Glutamatergic neuron (in vitro differentiated cells): ENCODE measurements at regions not wholly inside any gene's neighbourhood (a gene's known extent, or its start where the extent isn't known, plus 50 kb on each side); places are given as distances from the start of the nearest gene placed in this dataset.

Source experiments
- DNase-seq: peaks from one replicate; pipeline ENCODE4 v3.0.0; 2022
- H3K27ac Mint-ChIP-seq: one replicate; pipeline ENCODE4 v1.8.0; 2020; ENCODE audit warnings: mild to moderate bottlenecking, mixed read lengths, inconsistent platforms; ENCODE audit not compliant: unreplicated experiment
- H3K27me3 Mint-ChIP-seq: one replicate; pipeline ENCODE4 v1.8.0; 2020; ENCODE audit warnings: mild to moderate bottlenecking, moderate library complexity, mixed read lengths, inconsistent platforms; ENCODE audit not compliant: unreplicated experiment
- H3K36me3 Mint-ChIP-seq: one replicate; pipeline ENCODE4 v1.8.0; 2020; ENCODE audit warnings: mild to moderate bottlenecking, mixed read lengths, inconsistent platforms; ENCODE audit not compliant: unreplicated experiment
- H3K4me1 Mint-ChIP-seq: one replicate; pipeline ENCODE4 v1.8.0; 2020; ENCODE audit warnings: mild to moderate bottlenecking, low read depth, mixed read lengths, inconsistent platforms; ENCODE audit not compliant: unreplicated experiment
- H3K4me3 Mint-ChIP-seq: one replicate; pipeline ENCODE4 v1.8.0; 2020; ENCODE audit warnings: mild to moderate bottlenecking, mixed read lengths, inconsistent platforms; ENCODE audit not compliant: unreplicated experiment
- H3K9me3 Mint-ChIP-seq: one replicate; pipeline ENCODE4 v1.8.0; 2020; ENCODE audit warnings: mild to moderate bottlenecking, moderate library complexity, mixed read lengths, inconsistent platforms; ENCODE audit not compliant: unreplicated experiment
- TF ChIP-seq, protein P1 (sequence below): fragments of 200-600 bp; sonication (generic); IDR thresholded peaks from one replicate; pipeline ENCODE4 v1.5.0; 2021; ENCODE audit not compliant: partially characterized antibody, unreplicated experiment

DNA sequence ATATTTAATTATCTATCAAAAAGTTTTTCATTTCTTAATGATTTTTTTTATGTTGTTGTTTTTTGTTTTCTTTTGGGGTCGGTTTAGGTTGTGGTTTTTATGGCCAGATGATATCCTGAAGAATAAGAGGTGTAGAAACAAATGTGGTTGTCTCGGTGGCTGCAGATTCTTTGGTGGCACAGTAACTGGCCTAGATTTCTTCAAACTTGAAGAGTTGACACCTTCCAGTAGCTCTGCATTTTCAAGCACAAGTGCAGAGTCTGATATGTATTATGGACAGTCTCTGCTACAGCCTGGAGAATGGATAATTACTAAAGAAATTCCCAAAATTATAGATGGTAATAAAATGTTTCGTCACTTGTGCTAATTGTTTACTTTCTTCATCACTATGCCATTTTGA is 82.6 kb downstream of the BLTP1 start:
- H3K9me3 Mint-ChIP-seq, result no peaks in the 10 kb centered on the region
- no peak overlapping the region for H3K27ac Mint-ChIP-seq
- H3K4me3 Mint-ChIP-seq, result no peak overlapping the region
- H3K27me3 Mint-ChIP-seq, result no peaks in the 10 kb centered on the region
- DNase-seq, result no peak
- TF ChIP-seq, protein P1, sequence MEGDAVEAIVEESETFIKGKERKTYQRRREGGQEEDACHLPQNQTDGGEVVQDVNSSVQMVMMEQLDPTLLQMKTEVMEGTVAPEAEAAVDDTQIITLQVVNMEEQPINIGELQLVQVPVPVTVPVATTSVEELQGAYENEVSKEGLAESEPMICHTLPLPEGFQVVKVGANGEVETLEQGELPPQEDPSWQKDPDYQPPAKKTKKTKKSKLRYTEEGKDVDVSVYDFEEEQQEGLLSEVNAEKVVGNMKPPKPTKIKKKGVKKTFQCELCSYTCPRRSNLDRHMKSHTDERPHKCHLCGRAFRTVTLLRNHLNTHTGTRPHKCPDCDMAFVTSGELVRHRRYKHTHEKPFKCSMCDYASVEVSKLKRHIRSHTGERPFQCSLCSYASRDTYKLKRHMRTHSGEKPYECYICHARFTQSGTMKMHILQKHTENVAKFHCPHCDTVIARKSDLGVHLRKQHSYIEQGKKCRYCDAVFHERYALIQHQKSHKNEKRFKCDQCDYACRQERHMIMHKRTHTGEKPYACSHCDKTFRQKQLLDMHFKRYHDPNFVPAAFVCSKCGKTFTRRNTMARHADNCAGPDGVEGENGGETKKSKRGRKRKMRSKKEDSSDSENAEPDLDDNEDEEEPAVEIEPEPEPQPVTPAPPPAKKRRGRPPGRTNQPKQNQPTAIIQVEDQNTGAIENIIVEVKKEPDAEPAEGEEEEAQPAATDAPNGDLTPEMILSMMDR, result no peak
- H3K4me1 Mint-ChIP-seq, result no peaks in the 10 kb centered on the region
- no peaks in the 10 kb centered on the region for H3K36me3 Mint-ChIP-seq

DNA sequence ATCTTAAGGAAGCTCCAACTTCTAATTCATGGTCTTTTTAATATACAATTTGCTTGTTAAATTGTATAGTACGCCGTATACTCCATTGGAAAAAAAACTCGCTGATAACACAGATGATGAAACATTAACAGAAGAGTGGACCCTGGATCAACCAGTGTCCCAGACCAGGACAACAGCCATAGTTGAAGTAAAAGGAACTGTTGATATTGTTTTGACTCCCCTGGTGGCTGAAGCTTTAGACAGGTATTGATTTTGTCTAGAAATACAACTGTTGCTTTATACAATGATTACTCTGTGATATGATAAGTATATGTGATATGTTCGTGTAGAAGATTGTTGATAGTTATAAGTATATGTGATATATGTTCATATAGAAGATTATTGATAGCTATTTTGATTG is 91.7 kb downstream of the BLTP1 start:
- H3K4me3 Mint-ChIP-seq, result no peak overlapping the region
- TF ChIP-seq, protein P1, result no peak
- H3K27me3 Mint-ChIP-seq, result no peaks in the 10 kb centered on the region
- H3K9me3 Mint-ChIP-seq, result no peaks in the 10 kb centered on the region
- H3K4me1 Mint-ChIP-seq, result no peaks in the 10 kb centered on the region
- no peak overlapping the region for H3K27ac Mint-ChIP-seq
- no peaks in the 10 kb centered on the region for H3K36me3 Mint-ChIP-seq
- no peak for DNase-seq

DNA sequence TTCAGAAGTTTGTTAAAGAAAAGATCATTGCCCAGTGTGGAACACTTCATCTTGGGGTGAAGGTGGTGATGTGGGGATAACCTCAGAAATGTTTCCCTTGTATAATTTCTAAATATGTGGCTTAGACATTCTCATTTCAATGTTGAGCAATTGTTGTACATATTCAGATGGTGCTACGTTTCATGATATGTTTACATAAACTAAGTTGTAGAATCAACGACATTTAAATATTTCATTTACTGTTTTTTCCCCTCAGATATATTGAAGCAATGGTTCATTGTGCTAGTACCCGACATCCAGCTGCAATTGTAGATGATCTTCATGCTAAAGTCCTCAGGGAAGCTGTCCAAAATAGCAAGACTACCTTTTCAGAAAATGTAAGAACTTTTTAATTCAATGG is 92.6 kb downstream of the BLTP1 start:
- no peaks in the 10 kb centered on the region for H3K9me3 Mint-ChIP-seq
- TF ChIP-seq, protein P1, result no peak
- no peak overlapping the region for H3K27ac Mint-ChIP-seq
- no peak overlapping the region for H3K4me3 Mint-ChIP-seq
- no peak for DNase-seq
- H3K4me1 Mint-ChIP-seq, result no peaks in the 10 kb centered on the region
- H3K36me3 Mint-ChIP-seq, result no peaks in the 10 kb centered on the region
- no peaks in the 10 kb centered on the region for H3K27me3 Mint-ChIP-seq

DNA sequence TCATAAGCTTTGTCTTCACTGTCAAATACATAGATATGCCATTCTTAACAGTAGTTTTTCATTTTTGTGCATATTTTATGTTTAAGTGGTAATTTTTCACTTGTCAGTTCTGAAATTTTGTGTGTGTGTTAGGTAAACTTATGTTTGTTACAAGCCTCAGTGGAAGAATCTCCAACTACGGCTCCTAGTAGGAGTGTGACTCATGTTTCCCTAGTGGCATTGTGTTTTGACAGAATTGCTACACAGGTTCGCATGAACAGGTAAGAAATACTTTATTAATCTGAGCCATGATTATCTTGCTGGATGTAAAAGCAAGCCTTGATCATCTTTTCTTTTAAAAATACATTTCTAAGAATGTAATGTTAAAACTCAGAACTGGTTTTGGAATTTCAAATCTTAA is 94.4 kb downstream of the BLTP1 start:
- no peaks in the 10 kb centered on the region for H3K36me3 Mint-ChIP-seq
- H3K27me3 Mint-ChIP-seq, result no peaks in the 10 kb centered on the region
- H3K4me1 Mint-ChIP-seq, result no peaks in the 10 kb centered on the region
- H3K4me3 Mint-ChIP-seq, result no peak overlapping the region
- TF ChIP-seq, protein P1, result no peak
- DNase-seq, result no peak
- H3K27ac Mint-ChIP-seq, result no peak overlapping the region
- H3K9me3 Mint-ChIP-seq, result no peaks in the 10 kb centered on the region

DNA sequence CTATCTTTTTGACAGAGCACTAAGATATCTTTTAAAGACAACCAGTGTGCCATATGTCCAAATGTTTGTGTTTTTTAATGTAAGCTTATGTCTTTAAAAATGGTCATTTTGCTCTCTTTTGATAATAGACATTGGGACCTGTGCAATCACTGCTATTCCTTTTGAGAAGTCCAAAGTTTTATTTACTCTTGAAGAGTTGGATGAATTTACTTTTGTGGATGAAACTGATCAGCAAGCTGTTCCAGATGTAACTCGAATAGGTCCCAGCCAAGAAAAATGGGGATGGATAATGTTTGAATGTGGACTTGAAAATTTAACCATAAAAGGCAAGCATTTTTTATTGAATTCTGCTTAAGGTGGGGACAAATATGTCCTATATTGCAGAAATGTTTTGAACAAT is 97.2 kb downstream of the BLTP1 start:
- Mint-ChIP-seq H3K4me1 (no peaks in the 10 kb centered on the region), H3K4me3 (no peak overlapping the region)

More for the DNA sequence above, 97.2 kb downstream of the BLTP1 start:
- no peak for DNase-seq
- Mint-ChIP-seq H3K27me3 (no peaks in the 10 kb centered on the region), H3K27ac (no peak overlapping the region), H3K36me3 (peaks cover 8% of the 10 kb centered on the region), H3K9me3 (peaks cover 2% of the 10 kb centered on the region)
- TF ChIP-seq, protein P1, result no peak
